ENCODE measurements at regions not wholly inside any gene's neighbourhood (a gene's known extent, or its start where the extent isn't known, plus 50 kb on each side); places are given as distances from the start of the nearest gene placed in this dataset.
"Not testable (repeated sequence)": the region's sequence is repeated elsewhere in the genome, so short reads cannot be mapped to it uniquely, and the experiment has no call there.

DNA sequence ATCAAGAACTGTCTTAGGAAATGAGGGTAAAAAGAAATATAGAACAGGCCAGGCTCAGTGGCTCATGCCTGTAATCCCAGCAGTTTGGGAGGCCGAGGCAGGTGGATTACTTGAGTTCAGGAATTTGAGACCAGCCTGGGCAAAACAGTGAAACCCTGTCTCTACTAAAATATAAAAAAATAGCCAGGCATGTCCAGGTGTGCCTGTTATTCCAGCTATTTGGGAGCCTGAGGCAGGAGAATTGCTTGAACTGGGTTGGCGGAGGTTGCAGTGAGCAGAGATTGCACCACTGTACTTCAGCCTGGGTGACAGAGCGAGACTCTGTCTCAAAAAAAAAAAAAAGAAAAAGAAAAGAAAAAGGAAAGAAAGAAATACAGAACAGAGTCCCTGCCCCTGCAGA is 802.2 kb upstream of the AMELY start:
- TF ChIP-seq EZH2 (IDR thresholded peaks at IDR 0.05; ENCODE audit: borderline replicate concordance, low read length) = not testable (repeated sequence)
- TF ChIP-seq, protein P1, sequence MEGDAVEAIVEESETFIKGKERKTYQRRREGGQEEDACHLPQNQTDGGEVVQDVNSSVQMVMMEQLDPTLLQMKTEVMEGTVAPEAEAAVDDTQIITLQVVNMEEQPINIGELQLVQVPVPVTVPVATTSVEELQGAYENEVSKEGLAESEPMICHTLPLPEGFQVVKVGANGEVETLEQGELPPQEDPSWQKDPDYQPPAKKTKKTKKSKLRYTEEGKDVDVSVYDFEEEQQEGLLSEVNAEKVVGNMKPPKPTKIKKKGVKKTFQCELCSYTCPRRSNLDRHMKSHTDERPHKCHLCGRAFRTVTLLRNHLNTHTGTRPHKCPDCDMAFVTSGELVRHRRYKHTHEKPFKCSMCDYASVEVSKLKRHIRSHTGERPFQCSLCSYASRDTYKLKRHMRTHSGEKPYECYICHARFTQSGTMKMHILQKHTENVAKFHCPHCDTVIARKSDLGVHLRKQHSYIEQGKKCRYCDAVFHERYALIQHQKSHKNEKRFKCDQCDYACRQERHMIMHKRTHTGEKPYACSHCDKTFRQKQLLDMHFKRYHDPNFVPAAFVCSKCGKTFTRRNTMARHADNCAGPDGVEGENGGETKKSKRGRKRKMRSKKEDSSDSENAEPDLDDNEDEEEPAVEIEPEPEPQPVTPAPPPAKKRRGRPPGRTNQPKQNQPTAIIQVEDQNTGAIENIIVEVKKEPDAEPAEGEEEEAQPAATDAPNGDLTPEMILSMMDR (IDR thresholded peaks at IDR 0.05; ENCODE audit: low read length) = not testable (repeated sequence)
